ENCODE measurements at regions not wholly inside any gene's neighbourhood (a gene's known extent, or its start where the extent isn't known, plus 50 kb on each side); places are given as distances from the start of the nearest gene placed in this dataset.

DNA sequence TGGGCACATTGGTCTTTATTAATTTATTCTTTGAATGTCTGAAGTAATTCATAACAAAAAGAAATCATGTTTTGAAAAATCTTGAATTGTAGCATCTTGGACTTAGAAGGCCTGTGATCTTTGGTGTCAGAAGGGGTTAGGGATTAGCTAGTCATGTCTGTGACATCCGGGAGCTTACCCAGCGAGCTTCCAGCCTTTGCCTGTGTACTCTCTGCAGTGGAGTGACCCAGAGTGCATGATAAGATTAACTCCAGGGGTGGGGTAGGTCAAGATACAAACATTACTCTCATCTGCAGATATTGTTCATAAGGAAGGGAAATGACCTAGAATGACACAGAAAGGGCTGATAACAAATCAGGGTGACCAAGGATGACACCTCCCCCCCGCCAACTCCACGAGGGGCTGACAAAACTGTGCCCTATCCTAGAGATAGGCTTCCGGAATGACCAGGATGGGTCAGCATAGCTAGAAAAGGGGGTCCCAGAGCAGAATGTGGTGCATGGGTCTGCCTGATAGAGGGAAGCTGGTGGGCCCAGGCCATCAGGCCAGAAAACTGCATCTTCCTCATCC lies 56.6 kb upstream of the BLCAP start:
- DNase-seq (no peak), ATAC-seq (ENCODE audit: low read depth) (no peak)
- Mint-ChIP-seq H3K9me3 (ENCODE audit: insufficient read depth) (no peaks in the 10 kb centered on the region), H3K4me1 (no peaks in the 10 kb centered on the region), H3K27ac (no peak overlapping the region), H3K4me3 (no peak overlapping the region), H3K27me3 (peaks cover 33% of the 10 kb centered on the region)
- Histone ChIP-seq H3K4me1 (ENCODE audit: control insufficient read depth in 2 of 2, insufficient read depth in 2 of 2, low read length in 2 of 2) (no peaks in the 10 kb centered on the region), H3K27ac (ENCODE audit: low read length in 2 of 2) (no peak overlapping the region), H2AFZ (ENCODE audit: insufficient read depth, low read depth, low read length, poor library complexity, severe bottlenecking) (no peak overlapping the region), H3K9me3 (ENCODE audit: control extremely low read depth in 1 of 3, control insufficient read depth in 2 of 3, insufficient read depth in 1 of 3, low read length in 2 of 3) (peaks cover 0 to 3% (median 2%) of the 10 kb centered on the region in 3 donors), H4K20me1 (ENCODE audit: control insufficient read depth, insufficient read depth, low read length, poor library complexity, severe bottlenecking) (no peaks in the 10 kb centered on the region), H3K4me2 (replicated peaks; ENCODE audit: low read depth, low read length, poor library complexity, severe bottlenecking) (no peak overlapping the region), H3K36me3 (replicated peaks in 1 of 2; ENCODE audit: control extremely low read depth in 1 of 2, control insufficient read depth in 1 of 2, extremely low read depth in 1 of 2, insufficient read depth in 2 of 2, low read length in 1 of 2) (no peaks in the 10 kb centered on the region), H3K27me3 (replicated peaks in 1 of 4; ENCODE audit: control extremely low read depth in 1 of 4, control insufficient read depth in 3 of 4, insufficient read depth in 4 of 4, low read length in 3 of 4) (peaks cover 0 to 19% (median 9%) of the 10 kb centered on the region in 4 experiments), H3K79me2 (ENCODE audit: control insufficient read depth, insufficient read depth, low read length) (no peaks in the 10 kb centered on the region), H3K9ac (ENCODE audit: low read length) (no peak overlapping the region), H3K4me3 (ENCODE audit: control extremely low read depth in 1 of 5, extremely low read depth in 1 of 5, insufficient read depth in 1 of 5, low read depth in 2 of 5, low read length in 4 of 5) (no peak overlapping the region)
- WGBS (ENCODE audit: insufficient coverage), result 100% methylated on average over 1 of the region's 5 CpGs
- intact Hi-C loops (cut with micrococcal nuclease), result no loop called here
- CTCF ChIA-PET, result no interaction called here
- POLR2A ChIA-PET, result no interaction called here
- TF ChIP-seq EZH2 (IDR thresholded peaks at IDR 0.05; ENCODE audit: borderline replicate concordance, insufficient read depth, low read depth, low read length, poor library complexity, severe bottlenecking), result no peak
- TF ChIP-seq, protein P1, sequence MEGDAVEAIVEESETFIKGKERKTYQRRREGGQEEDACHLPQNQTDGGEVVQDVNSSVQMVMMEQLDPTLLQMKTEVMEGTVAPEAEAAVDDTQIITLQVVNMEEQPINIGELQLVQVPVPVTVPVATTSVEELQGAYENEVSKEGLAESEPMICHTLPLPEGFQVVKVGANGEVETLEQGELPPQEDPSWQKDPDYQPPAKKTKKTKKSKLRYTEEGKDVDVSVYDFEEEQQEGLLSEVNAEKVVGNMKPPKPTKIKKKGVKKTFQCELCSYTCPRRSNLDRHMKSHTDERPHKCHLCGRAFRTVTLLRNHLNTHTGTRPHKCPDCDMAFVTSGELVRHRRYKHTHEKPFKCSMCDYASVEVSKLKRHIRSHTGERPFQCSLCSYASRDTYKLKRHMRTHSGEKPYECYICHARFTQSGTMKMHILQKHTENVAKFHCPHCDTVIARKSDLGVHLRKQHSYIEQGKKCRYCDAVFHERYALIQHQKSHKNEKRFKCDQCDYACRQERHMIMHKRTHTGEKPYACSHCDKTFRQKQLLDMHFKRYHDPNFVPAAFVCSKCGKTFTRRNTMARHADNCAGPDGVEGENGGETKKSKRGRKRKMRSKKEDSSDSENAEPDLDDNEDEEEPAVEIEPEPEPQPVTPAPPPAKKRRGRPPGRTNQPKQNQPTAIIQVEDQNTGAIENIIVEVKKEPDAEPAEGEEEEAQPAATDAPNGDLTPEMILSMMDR (IDR thresholded peaks at IDR 0.05), result no peak

DNA sequence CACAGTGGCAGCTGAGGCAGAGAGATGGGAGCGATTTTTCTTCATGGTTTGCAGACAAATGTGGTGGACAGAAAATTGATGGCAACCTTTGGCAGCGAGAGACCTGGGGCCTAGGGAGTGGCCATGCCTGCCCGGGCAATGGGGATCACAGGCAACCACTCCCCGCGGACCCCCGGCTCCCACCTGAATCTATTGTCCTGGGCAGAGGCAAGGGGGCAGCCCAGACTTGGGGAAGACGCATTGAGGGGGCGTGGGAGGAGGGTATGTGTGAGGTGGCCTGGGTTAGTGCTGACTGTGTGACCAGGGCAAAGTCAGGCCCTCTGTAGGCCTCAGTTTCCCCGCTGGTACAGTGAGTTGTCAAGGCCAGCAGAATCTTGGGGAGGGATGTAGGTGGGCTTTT lies 53.6 kb upstream of the BLCAP start:
- no peak for ATAC-seq (ENCODE audit: low read depth)
- Mint-ChIP-seq H3K4me3 (no peak overlapping the region), H3K27me3 (peaks cover 29% of the 10 kb centered on the region), H3K27ac (no peak overlapping the region), H3K9me3 (ENCODE audit: insufficient read depth) (no peaks in the 10 kb centered on the region), H3K4me1 (peaks cover 18% of the 10 kb centered on the region)
- POLR2A ChIA-PET, result no interaction called here
- Histone ChIP-seq H3K4me3 (ENCODE audit: control extremely low read depth in 1 of 5, extremely low read depth in 1 of 5, insufficient read depth in 1 of 5, low read depth in 2 of 5, low read length in 4 of 5) (no peak overlapping the region), H3K79me2 (ENCODE audit: control insufficient read depth, insufficient read depth, low read length) (no peaks in the 10 kb centered on the region), H3K36me3 (replicated peaks in 1 of 2; ENCODE audit: control extremely low read depth in 1 of 2, control insufficient read depth in 1 of 2, extremely low read depth in 1 of 2, insufficient read depth in 2 of 2, low read length in 1 of 2) (no peaks in the 10 kb centered on the region), H3K4me1 (ENCODE audit: control insufficient read depth in 2 of 2, insufficient read depth in 2 of 2, low read length in 2 of 2) (peaks cover 12% of the 10 kb centered on the region in 2 donors), H3K27me3 (replicated peaks in 1 of 4; ENCODE audit: control extremely low read depth in 1 of 4, control insufficient read depth in 3 of 4, insufficient read depth in 4 of 4, low read length in 3 of 4) (peaks cover 0 to 19% (median 9%) of the 10 kb centered on the region in 4 experiments), H2AFZ (ENCODE audit: insufficient read depth, low read depth, low read length, poor library complexity, severe bottlenecking) (no peak overlapping the region), H3K9ac (ENCODE audit: low read length) (no peak overlapping the region), H3K4me2 (replicated peaks; ENCODE audit: low read depth, low read length, poor library complexity, severe bottlenecking) (no peak overlapping the region), H3K27ac (ENCODE audit: low read length in 2 of 2) (no peak overlapping the region), H4K20me1 (ENCODE audit: control insufficient read depth, insufficient read depth, low read length, poor library complexity, severe bottlenecking) (no peaks in the 10 kb centered on the region), H3K9me3 (ENCODE audit: control extremely low read depth in 1 of 3, control insufficient read depth in 2 of 3, insufficient read depth in 1 of 3, low read length in 2 of 3) (peaks cover 0 to 2% (median 0%) of the 10 kb centered on the region in 3 donors)
- DNase-seq, result no peak
- intact Hi-C loops (cut with micrococcal nuclease), result no loop called here
- CTCF ChIA-PET, result no interaction called here
- WGBS (ENCODE audit: insufficient coverage), result 89% methylated on average over 8 of the region's 9 CpGs
- TF ChIP-seq, protein P1 (IDR thresholded peaks at IDR 0.05), result no peak
- no peak for TF ChIP-seq EZH2 (IDR thresholded peaks at IDR 0.05; ENCODE audit: borderline replicate concordance, insufficient read depth, low read depth, low read length, poor library complexity, severe bottlenecking)

All from B cell (primary cell).